Kidney (tissue), 13 donors: ENCODE measurements at regions not wholly inside any gene's neighbourhood (a gene's known extent, or its start where the extent isn't known, plus 50 kb on each side); places are given as distances from the start of the nearest gene placed in this dataset.

ENCODE experiments used
- DNase-seq, 5 donors: peaks; one replicate each; pipeline ENCODE4 v3.0.0-alpha.2; 2013 to 2020
- FAIRE-seq: peaks from 2 replicates; lab custom pipeline; 2012; peaks lifted over from hg19 to GRCh38; lab: Jason Lieb, UNC
- H3K27ac ChIP-seq, 2 donors: one replicate each; pipeline ENCODE4 v1.7.0; 2013; ENCODE audit warnings: low read depth in 2 of 2, low read length in 2 of 2, inconsistent platforms in 1 of 2
- H3K27me3 ChIP-seq: one replicate; pipeline ENCODE4 v1.7.1; 2013; ENCODE audit warnings: low read length, inconsistent platforms; ENCODE audit not compliant: control insufficient read depth, insufficient read depth
- H3K36me3 ChIP-seq, 3 donors: one replicate each; pipeline versions ENCODE4 v1.7.0 to v1.7.1; 2013; ENCODE audit warnings: low read length in 3 of 3, control low read depth in 1 of 3, inconsistent platforms in 1 of 3; ENCODE audit not compliant: insufficient read depth in 3 of 3, control insufficient read depth in 2 of 3
- H3K4me1 ChIP-seq, 3 donors: one replicate each; pipeline versions ENCODE4 v1.7.0 to v1.7.1; 2013; ENCODE audit warnings: low read length in 3 of 3, inconsistent platforms in 1 of 3, low read depth in 1 of 3; ENCODE audit not compliant: control insufficient read depth in 2 of 3, insufficient read depth in 2 of 3
- H3K4me3 ChIP-seq, 3 donors: one replicate each; pipeline versions ENCODE4 v1.7.0 to v1.8.1; 2013; ENCODE audit warnings: low read length in 3 of 3, control low read depth in 1 of 3, inconsistent platforms in 1 of 3
- H3K9ac ChIP-seq, 3 donors: one replicate each; pipeline versions ENCODE4 v1.7.0 to v1.7.1; 2013; ENCODE audit warnings: low read length in 3 of 3, control low read depth in 1 of 3, inconsistent platforms in 1 of 3
- H3K9me3 ChIP-seq, 3 donors: one replicate each; pipeline versions ENCODE4 v1.7.0 to v1.7.1; 2013; ENCODE audit warnings: low read length in 3 of 3, control low read depth in 1 of 3, inconsistent platforms in 1 of 3; ENCODE audit not compliant: control insufficient read depth in 2 of 3, insufficient read depth in 1 of 3
- CTCF ChIP-seq: IDR thresholded peaks from 3 replicates; pipeline ENCODE4 v1.5.1; 2012; ENCODE audit warnings: mild to moderate bottlenecking, moderate library complexity, borderline replicate concordance; ENCODE audit not compliant: insufficient read depth; ENCODE audit errors: extremely low read depth
- intact Hi-C: fragments of 100-400 bp; cut with DNase I; formaldehyde crosslinking; loops from one replicate; pipeline ENCODE4 v1.11.1; 2022
- donor health status: control.
- donor health status: control.
- donor health status: control.
- donor health status: control.
- donor health status: control.
- donor health status: DM: yes; HTN: yes; CAD: no.
- donor health status: Normal renal cell carcinoma (clear cell type).

DNA sequence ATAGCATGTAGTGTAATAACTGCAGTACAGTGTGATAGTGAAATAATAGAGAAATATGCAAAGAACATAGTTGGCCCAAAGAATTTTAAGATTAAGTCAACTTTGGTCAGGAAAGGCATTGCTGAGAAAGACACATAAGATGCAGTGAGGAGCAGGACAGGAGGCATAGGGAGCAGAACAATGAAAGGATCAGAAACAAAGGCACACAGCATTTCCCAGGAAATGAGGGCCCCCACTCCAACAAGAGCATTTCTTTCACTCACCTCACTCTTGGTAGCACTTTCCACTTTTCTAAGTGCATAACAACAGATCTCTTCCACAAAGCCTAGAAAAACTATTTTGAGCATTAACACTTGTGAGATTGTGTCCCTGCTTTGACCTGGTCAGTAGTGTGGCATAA, 238.4 kb upstream of the FAT3 start:
- Histone ChIP-seq H3K9ac (no peak overlapping the region), H3K4me1 (no peaks in the 10 kb centered on the region), H3K27ac (no peak overlapping the region), H3K27me3 (no peaks in the 10 kb centered on the region), H3K36me3 (no peaks in the 10 kb centered on the region), H3K4me3 (no peak overlapping the region), H3K9me3 (no peaks in the 10 kb centered on the region)
- intact Hi-C loops: no loop called here
- FAIRE-seq (no peak), DNase-seq (no peak)
- TF ChIP-seq CTCF: no peak

- no peaks in the 10 kb centered on the region for H3K4me1 ChIP-seq
- DNase-seq (no peak), FAIRE-seq (no peak)
- no peak for TF ChIP-seq CTCF
- no peaks in the 10 kb centered on the region for H3K36me3 ChIP-seq
- intact Hi-C loops: no loop called here
- H3K27ac ChIP-seq: no peak overlapping the region
- H3K9me3 ChIP-seq: no peaks in the 10 kb centered on the region
- no peak overlapping the region for H3K9ac ChIP-seq
- no peak overlapping the region for H3K4me3 ChIP-seq
- no peaks in the 10 kb centered on the region for H3K27me3 ChIP-seq
Measured at GRCh38 chr11:91984033-91984584, 240.5 kb upstream of the FAT3 start.

DNA sequence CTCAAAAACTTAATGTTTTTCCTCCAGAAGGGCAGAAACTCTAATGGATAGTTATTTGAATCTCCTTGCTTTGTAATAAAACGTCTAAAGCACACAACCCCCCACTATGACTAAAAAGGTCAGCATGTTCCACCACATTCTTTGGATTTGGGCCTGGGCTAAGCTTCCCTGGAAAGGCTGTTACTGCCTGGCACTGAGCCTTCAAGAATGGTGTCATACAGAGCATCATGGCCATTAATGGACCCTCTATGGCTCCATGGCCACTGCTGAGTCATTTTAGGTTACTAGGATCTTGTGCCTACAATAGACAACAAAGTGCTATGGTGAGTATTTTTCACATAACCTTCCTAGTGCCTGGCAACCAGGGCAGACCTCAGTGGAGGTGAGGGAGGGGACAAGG, 242.6 kb upstream of the FAT3 start:
- TF ChIP-seq CTCF: no peak
- Histone ChIP-seq H3K9me3 (no peaks in the 10 kb centered on the region), H3K27me3 (no peaks in the 10 kb centered on the region), H3K36me3 (no peaks in the 10 kb centered on the region), H3K9ac (no peak overlapping the region), H3K4me1 (no peaks in the 10 kb centered on the region), H3K27ac (no peak overlapping the region), H3K4me3 (no peak overlapping the region)
- no peak for DNase-seq
- intact Hi-C loops: no loop called here
- FAIRE-seq: no peak

- FAIRE-seq: peak; percentile 64
- Histone ChIP-seq H3K4me1 (no peaks in the 10 kb centered on the region), H3K9ac (no peak overlapping the region), H3K36me3 (no peaks in the 10 kb centered on the region), H3K27me3 (no peaks in the 10 kb centered on the region), H3K4me3 (no peak overlapping the region), H3K9me3 (no peaks in the 10 kb centered on the region), H3K27ac (no peak overlapping the region)
- DNase-seq: no peak
- TF ChIP-seq CTCF: no peak
- intact Hi-C loops: no loop called here
Measured at GRCh38 chr11:91979775-91980174, 244.8 kb upstream of the FAT3 start.
